ENCODE measurements at regions not wholly inside any gene's neighbourhood (a gene's known extent, or its start where the extent isn't known, plus 50 kb on each side); places are given as distances from the start of the nearest gene placed in this dataset.

- Histone ChIP-seq H4K8ac (replicated peaks; ENCODE audit: insufficient read length, low read depth, low read length) (no peak overlapping the region), H3K27me3 (ENCODE audit: insufficient read depth, low read length) (no peaks in the 10 kb centered on the region), H3T11ph (ENCODE audit: low read length) (no peak overlapping the region), H3K14ac (ENCODE audit: insufficient read depth, low read length) (no peak overlapping the region), H3K79me2 (ENCODE audit: insufficient read depth, low read length) (no peaks in the 10 kb centered on the region), H4K91ac (ENCODE audit: insufficient read length, low read depth, low read length) (no peak overlapping the region), H3K9me3 (ENCODE audit: control insufficient read depth, low read depth, low read length) (no peaks in the 10 kb centered on the region), H3K9ac (ENCODE audit: extremely low read depth, insufficient read length, low read length) (no peak overlapping the region), H2BK120ac (ENCODE audit: low read depth, low read length, poor library complexity, severe bottlenecking) (no peak overlapping the region), H3K4ac (ENCODE audit: low read depth, low read length) (no peak overlapping the region), H2BK12ac (ENCODE audit: insufficient read length, low read depth, low read length) (no peak overlapping the region), H3K23me2 (ENCODE audit: insufficient read length, low read depth, low read length, poor library complexity, severe bottlenecking) (no peaks in the 10 kb centered on the region), H2BK20ac (ENCODE audit: low read depth, low read length, poor library complexity, severe bottlenecking) (no peak overlapping the region), H4K20me1 (ENCODE audit: control insufficient read depth, insufficient read depth, insufficient read length) (no peaks in the 10 kb centered on the region), H2BK5ac (ENCODE audit: insufficient read length, low read length) (no peak overlapping the region), H3K4me1 (ENCODE audit: insufficient read depth, low read length) (no peaks in the 10 kb centered on the region), H3K79me1 (ENCODE audit: insufficient read depth, low read depth, low read length, poor library complexity, severe bottlenecking) (no peaks in the 10 kb centered on the region), H2BK15ac (ENCODE audit: low read depth, low read length) (no peak overlapping the region), H2AFZ (ENCODE audit: low read length) (no peak overlapping the region), H3K56ac (ENCODE audit: insufficient read length, low read depth, low read length) (no peak overlapping the region), H3K23ac (ENCODE audit: insufficient read length, low read depth, low read length) (no peak overlapping the region), H3K4me2 (ENCODE audit: insufficient read depth, insufficient read length, low read length) (no peak overlapping the region), H2AK5ac (ENCODE audit: insufficient read length, low read length) (no peak overlapping the region), H3K27ac (ENCODE audit: insufficient read length, low read depth, low read length) (no peak overlapping the region), H3K18ac (ENCODE audit: insufficient read length, low read depth, low read length) (no peak overlapping the region), H4K5ac (ENCODE audit: insufficient read length, low read depth, low read length) (no peak overlapping the region)
- H3K4me1 Mint-ChIP-seq = no peaks in the 10 kb centered on the region
- TF ChIP-seq CTCF (conservative IDR thresholded peaks at IDR 0.05) = no peak
- no peaks in the 10 kb centered on the region for H3K36me3 Mint-ChIP-seq (ENCODE audit: insufficient read depth in 1 of 3, low read depth in 3 of 3)
- no peak overlapping the region for H3K4me3 Mint-ChIP-seq
- peaks cover 0 to 2% of the 10 kb centered on the region in 2 experiments; a peak in 1 of 5 replicates for H3K9me3 Mint-ChIP-seq
- no peak overlapping the region for H3K27ac Mint-ChIP-seq
- WGBS (ENCODE audit: extremely low coverage, insufficient read length, low lambda C conversion rate) = no CpG with 5 or more reads among the region's 3 CpGs
- H3K27me3 Mint-ChIP-seq (ENCODE audit: low read depth) = no peaks in the 10 kb centered on the region
- no peak for DNase-seq
Measured at GRCh38 chr2:220451438-220451837, 824.0 kb downstream of the SLC4A3 start.
